ENCODE measurements at regions not wholly inside any gene's neighbourhood (a gene's known extent, or its start where the extent isn't known, plus 50 kb on each side); places are given as distances from the start of the nearest gene placed in this dataset.

DNA sequence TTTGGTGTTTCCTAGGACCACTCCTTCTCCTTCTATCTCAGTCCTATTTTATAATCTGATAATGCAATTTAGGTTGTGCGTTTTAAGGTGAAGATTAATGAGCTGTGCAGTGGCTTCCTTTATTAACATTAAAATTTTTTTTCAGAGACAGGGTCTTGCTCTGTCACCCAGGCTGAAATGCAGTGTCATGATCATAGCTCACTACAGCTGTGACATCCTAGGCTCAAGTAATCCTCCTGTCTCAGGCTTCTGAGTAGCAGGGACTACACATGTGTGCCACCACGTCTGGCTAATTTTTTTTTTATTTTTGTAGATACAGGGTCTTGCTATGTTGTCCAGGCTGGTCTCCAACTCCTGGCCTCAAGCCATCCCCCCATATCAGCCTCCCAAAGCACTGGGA is 53.0 kb upstream of the DSP start (continued):
- TF ChIP-seq, protein P1, sequence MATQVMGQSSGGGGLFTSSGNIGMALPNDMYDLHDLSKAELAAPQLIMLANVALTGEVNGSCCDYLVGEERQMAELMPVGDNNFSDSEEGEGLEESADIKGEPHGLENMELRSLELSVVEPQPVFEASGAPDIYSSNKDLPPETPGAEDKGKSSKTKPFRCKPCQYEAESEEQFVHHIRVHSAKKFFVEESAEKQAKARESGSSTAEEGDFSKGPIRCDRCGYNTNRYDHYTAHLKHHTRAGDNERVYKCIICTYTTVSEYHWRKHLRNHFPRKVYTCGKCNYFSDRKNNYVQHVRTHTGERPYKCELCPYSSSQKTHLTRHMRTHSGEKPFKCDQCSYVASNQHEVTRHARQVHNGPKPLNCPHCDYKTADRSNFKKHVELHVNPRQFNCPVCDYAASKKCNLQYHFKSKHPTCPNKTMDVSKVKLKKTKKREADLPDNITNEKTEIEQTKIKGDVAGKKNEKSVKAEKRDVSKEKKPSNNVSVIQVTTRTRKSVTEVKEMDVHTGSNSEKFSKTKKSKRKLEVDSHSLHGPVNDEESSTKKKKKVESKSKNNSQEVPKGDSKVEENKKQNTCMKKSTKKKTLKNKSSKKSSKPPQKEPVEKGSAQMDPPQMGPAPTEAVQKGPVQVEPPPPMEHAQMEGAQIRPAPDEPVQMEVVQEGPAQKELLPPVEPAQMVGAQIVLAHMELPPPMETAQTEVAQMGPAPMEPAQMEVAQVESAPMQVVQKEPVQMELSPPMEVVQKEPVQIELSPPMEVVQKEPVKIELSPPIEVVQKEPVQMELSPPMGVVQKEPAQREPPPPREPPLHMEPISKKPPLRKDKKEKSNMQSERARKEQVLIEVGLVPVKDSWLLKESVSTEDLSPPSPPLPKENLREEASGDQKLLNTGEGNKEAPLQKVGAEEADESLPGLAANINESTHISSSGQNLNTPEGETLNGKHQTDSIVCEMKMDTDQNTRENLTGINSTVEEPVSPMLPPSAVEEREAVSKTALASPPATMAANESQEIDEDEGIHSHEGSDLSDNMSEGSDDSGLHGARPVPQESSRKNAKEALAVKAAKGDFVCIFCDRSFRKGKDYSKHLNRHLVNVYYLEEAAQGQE (IDR thresholded peaks at IDR 0.05; ENCODE audit: unreplicated experiment), result no peak

DNA sequence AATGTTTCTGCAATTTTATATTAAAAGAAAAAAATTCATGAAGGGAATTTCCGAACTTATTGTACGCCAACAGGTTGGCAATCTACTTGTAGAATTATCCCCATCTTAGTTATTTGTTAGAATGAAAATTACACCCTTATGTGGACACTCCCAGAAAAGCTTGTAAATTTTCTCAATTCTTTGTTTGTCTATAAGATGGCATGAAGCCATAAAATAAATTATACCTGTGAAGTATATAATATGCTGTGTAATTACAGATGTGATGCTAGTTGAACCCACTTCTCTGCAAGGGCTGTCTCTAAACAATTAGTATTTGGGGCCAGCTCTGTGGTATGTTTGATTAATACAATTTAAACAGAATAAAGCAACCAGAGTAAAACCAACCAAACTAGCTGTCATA is 52.1 kb upstream of the DSP start:
- 0 out of 2 replicates have a peak, but pooled peaks cover 3% of the 10 kb centered on the region for H3K9me2 ChIP-seq (ENCODE audit: insufficient read depth)
- H3K4me1 Mint-ChIP-seq, result peaks cover 2% of the 10 kb centered on the region; the same call in 1 of the 3 replicates
- H3K79me2 ChIP-seq (replicated peaks; ENCODE audit: insufficient read depth), result no peaks in the 10 kb centered on the region
- H3K4me2 ChIP-seq, result no peak overlapping the region
- H4K20me1 ChIP-seq (replicated peaks; ENCODE audit: insufficient read depth), result no peaks in the 10 kb centered on the region
- no peaks in the 10 kb centered on the region for H3K27me3 ChIP-seq (ENCODE audit: insufficient read depth)
- DNase-seq (ENCODE audit: low spot score), result no peak
- H3K36me3 Mint-ChIP-seq (ENCODE audit: low read depth), result no peaks in the 10 kb centered on the region
- H3K9me3 Mint-ChIP-seq, result no peaks in the 10 kb centered on the region
- no peaks in the 10 kb centered on the region for H3F3A ChIP-seq (replicated peaks; ENCODE audit: low read depth)
- peaks cover 2% of the 10 kb centered on the region for H3K27me3 Mint-ChIP-seq (ENCODE audit: insufficient read depth, low read depth, poor library complexity)
- H3K36me3 ChIP-seq (ENCODE audit: insufficient read depth), result no peaks in the 10 kb centered on the region
- H3K27ac ChIP-seq (ENCODE audit: low read depth), result no peak overlapping the region
- H3K4me3 Mint-ChIP-seq, result no peak overlapping the region
- ATAC-seq, result no peak
- no peak overlapping the region for H3K4me3 ChIP-seq
- no peak overlapping the region for H3K27ac Mint-ChIP-seq
- no peak overlapping the region for H2AFZ ChIP-seq
- H3K4me1 ChIP-seq (ENCODE audit: insufficient read depth), result no peaks in the 10 kb centered on the region
- no peak for TF ChIP-seq EZH2 (IDR thresholded peaks at IDR 0.05; ENCODE audit: low read depth, unreplicated experiment)
- TF ChIP-seq EZH2phosphoT487 (IDR thresholded peaks at IDR 0.05; ENCODE audit: unreplicated experiment), result no peak
- TF ChIP-seq, protein P2, sequence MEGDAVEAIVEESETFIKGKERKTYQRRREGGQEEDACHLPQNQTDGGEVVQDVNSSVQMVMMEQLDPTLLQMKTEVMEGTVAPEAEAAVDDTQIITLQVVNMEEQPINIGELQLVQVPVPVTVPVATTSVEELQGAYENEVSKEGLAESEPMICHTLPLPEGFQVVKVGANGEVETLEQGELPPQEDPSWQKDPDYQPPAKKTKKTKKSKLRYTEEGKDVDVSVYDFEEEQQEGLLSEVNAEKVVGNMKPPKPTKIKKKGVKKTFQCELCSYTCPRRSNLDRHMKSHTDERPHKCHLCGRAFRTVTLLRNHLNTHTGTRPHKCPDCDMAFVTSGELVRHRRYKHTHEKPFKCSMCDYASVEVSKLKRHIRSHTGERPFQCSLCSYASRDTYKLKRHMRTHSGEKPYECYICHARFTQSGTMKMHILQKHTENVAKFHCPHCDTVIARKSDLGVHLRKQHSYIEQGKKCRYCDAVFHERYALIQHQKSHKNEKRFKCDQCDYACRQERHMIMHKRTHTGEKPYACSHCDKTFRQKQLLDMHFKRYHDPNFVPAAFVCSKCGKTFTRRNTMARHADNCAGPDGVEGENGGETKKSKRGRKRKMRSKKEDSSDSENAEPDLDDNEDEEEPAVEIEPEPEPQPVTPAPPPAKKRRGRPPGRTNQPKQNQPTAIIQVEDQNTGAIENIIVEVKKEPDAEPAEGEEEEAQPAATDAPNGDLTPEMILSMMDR (conservative IDR thresholded peaks at IDR 0.05; ENCODE audit: low read depth in 2 of 2), result no peak
- no peak for TF ChIP-seq NANOG (IDR thresholded peaks at IDR 0.05; ENCODE audit: borderline replicate concordance)
- no peak for TF ChIP-seq JUNB (IDR thresholded peaks at IDR 0.05; ENCODE audit: unreplicated experiment)
- TF ChIP-seq, protein P3, sequence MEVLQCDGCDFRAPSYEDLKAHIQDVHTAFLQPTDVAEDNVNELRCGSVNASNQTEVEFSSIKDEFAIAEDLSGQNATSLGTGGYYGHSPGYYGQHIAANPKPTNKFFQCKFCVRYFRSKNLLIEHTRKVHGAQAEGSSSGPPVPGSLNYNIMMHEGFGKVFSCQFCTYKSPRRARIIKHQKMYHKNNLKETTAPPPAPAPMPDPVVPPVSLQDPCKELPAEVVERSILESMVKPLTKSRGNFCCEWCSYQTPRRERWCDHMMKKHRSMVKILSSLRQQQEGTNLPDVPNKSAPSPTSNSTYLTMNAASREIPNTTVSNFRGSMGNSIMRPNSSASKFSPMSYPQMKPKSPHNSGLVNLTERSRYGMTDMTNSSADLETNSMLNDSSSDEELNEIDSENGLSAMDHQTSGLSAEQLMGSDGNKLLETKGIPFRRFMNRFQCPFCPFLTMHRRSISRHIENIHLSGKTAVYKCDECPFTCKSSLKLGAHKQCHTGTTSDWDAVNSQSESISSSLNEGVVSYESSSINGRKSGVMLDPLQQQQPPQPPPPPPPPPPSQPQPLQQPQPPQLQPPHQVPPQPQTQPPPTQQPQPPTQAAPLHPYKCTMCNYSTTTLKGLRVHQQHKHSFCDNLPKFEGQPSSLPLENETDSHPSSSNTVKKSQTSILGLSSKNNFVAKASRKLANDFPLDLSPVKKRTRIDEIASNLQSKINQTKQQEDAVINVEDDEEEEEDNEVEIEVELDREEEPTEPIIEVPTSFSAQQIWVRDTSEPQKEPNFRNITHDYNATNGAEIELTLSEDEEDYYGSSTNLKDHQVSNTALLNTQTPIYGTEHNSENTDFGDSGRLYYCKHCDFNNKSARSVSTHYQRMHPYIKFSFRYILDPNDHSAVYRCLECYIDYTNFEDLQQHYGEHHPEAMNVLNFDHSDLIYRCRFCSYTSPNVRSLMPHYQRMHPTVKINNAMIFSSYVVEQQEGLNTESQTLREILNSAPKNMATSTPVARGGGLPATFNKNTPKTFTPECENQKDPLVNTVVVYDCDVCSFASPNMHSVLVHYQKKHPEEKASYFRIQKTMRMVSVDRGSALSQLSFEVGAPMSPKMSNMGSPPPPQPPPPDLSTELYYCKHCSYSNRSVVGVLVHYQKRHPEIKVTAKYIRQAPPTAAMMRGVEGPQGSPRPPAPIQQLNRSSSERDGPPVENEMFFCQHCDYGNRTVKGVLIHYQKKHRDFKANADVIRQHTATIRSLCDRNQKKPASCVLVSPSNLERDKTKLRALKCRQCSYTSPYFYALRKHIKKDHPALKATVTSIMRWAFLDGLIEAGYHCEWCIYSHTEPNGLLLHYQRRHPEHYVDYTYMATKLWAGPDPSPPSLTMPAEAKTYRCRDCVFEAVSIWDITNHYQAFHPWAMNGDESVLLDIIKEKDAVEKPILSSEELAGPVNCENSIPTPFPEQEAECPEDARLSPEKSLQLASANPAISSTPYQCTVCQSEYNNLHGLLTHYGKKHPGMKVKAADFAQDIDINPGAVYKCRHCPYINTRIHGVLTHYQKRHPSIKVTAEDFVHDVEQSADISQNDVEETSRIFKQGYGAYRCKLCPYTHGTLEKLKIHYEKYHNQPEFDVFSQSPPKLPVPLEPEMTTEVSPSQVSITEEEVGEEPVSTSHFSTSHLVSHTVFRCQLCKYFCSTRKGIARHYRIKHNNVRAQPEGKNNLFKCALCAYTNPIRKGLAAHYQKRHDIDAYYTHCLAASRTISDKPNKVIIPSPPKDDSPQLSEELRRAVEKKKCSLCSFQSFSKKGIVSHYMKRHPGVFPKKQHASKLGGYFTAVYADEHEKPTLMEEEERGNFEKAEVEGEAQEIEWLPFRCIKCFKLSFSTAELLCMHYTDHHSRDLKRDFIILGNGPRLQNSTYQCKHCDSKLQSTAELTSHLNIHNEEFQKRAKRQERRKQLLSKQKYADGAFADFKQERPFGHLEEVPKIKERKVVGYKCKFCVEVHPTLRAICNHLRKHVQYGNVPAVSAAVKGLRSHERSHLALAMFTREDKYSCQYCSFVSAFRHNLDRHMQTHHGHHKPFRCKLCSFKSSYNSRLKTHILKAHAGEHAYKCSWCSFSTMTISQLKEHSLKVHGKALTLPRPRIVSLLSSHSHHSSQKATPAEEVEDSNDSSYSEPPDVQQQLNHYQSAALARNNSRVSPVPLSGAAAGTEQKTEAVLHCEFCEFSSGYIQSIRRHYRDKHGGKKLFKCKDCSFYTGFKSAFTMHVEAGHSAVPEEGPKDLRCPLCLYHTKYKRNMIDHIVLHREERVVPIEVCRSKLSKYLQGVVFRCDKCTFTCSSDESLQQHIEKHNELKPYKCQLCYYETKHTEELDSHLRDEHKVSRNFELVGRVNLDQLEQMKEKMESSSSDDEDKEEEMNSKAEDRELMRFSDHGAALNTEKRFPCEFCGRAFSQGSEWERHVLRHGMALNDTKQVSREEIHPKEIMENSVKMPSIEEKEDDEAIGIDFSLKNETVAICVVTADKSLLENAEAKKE (CRISPR knock-in tag; IDR thresholded peaks at IDR 0.05), result no peak
- TF ChIP-seq ZNF114 (CRISPR knock-in tag; IDR thresholded peaks at IDR 0.05), result no peak
- TF ChIP-seq ZNF331 (CRISPR knock-in tag; IDR thresholded peaks at IDR 0.05; ENCODE audit: low read depth), result no peak
- no peak for TF ChIP-seq STAT1 (IDR thresholded peaks at IDR 0.05; ENCODE audit: unreplicated experiment)
- TF ChIP-seq POLR2AphosphoS5 (IDR thresholded peaks at IDR 0.05; ENCODE audit: low read depth), result no peak
- TF ChIP-seq, protein P4, sequence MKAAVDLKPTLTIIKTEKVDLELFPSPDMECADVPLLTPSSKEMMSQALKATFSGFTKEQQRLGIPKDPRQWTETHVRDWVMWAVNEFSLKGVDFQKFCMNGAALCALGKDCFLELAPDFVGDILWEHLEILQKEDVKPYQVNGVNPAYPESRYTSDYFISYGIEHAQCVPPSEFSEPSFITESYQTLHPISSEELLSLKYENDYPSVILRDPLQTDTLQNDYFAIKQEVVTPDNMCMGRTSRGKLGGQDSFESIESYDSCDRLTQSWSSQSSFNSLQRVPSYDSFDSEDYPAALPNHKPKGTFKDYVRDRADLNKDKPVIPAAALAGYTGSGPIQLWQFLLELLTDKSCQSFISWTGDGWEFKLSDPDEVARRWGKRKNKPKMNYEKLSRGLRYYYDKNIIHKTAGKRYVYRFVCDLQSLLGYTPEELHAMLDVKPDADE (IDR thresholded peaks at IDR 0.05), result no peak
- TF ChIP-seq CREB1 (CRISPR knock-in tag; IDR thresholded peaks at IDR 0.05; ENCODE audit: low read depth), result no peak
